Panc1 (cell line): ENCODE measurements at regions not wholly inside any gene's neighbourhood (a gene's known extent, or its start where the extent isn't known, plus 50 kb on each side); places are given as distances from the start of the nearest gene placed in this dataset.

Source experiments
- ATAC-seq: fragments of 200-7000 bp; cut with Tn5 transposase; 2 replicates; pipeline ENCODE4 v1.9.1; 2020; ENCODE audit warnings: mild to moderate bottlenecking, moderate library complexity
- BruUV-seq: library from RNA; stranded (reverse); fragments of 400-500 nt; replicated peaks from 2 replicates; lab custom pipeline; 2021; lab: Mats Ljungman, UMichigan
- CTCF ChIA-PET: fragments of 300-600 bp; sonication (Branson Sonifier 250); formaldehyde crosslinking; loops from one replicate; lab custom pipeline; 2022; ENCODE audit warnings: antibody characterized with exemption; lab: Charles Lee
- POLR2A ChIA-PET: fragments of 300-600 bp; sonication (Branson Sonifier 250); formaldehyde crosslinking; loops from one replicate; lab custom pipeline; 2022; ENCODE audit warnings: antibody characterized with exemption; lab: Charles Lee
- DNase-seq: peaks from one replicate; pipeline ENCODE4 v3.0.0-alpha.2; 2010; ENCODE audit warnings: low read depth, low spot score
- H3K27ac ChIP-seq: 2 replicates; pipeline ENCODE4 v1.5.1; 2011; ENCODE audit warnings: mild to moderate bottlenecking, low read length, inconsistent platforms
- H3K27me3 ChIP-seq: fragments of 200-500 bp; sonication (Bioruptor generic); 2 replicates; pipeline ENCODE4 v1.6.0; 2014; ENCODE audit warnings: low read length, inconsistent platforms; ENCODE audit not compliant: control insufficient read depth, insufficient read depth
- H3K36me3 ChIP-seq: fragments of 200-500 bp; sonication (Bioruptor generic); 2 replicates; pipeline ENCODE4 v1.5.1; 2014; ENCODE audit warnings: inconsistent platforms, mild to moderate bottlenecking, low read length, moderate library complexity; ENCODE audit not compliant: control insufficient read depth, insufficient read depth
- H3K4me1 ChIP-seq: 2 replicates; pipeline ENCODE4 v1.5.1; 2011; ENCODE audit warnings: inconsistent platforms, mild to moderate bottlenecking, low read length, moderate library complexity; ENCODE audit not compliant: control insufficient read depth, insufficient read depth
- H3K4me3 ChIP-seq, 2 experiments: 2 replicates each; pipeline ENCODE4 v1.5.1; 2011 to 2012; ENCODE audit warnings: low read depth in 2 of 2, low read length in 2 of 2, mild to moderate bottlenecking in 2 of 2, inconsistent platforms in 1 of 2, moderate library complexity in 1 of 2
- H3K9me3 ChIP-seq: fragments of 200-500 bp; sonication (Bioruptor generic); 2 replicates; pipeline ENCODE4 v1.5.1; 2014; ENCODE audit warnings: low read depth, mild to moderate bottlenecking, inconsistent platforms, low read length, moderate library complexity; ENCODE audit not compliant: control insufficient read depth, insufficient read depth
- CTCF ChIP-seq: fragments of 450-650 bp; IDR thresholded peaks from 2 replicates; pipeline ENCODE4 v1.5.1; 2017; ENCODE audit warnings: mild to moderate bottlenecking
- POLR2AphosphoS5 ChIP-seq: IDR thresholded peaks from 2 replicates; pipeline ENCODE4 v1.6.1; 2012; ENCODE audit warnings: mild to moderate bottlenecking, low read depth, low read length, moderate library complexity
- SIN3A ChIP-seq: IDR thresholded peaks from 2 replicates; pipeline ENCODE4 v1.6.1; 2012; ENCODE audit warnings: low read depth, mild to moderate bottlenecking, low read length, moderate library complexity, borderline replicate concordance; ENCODE audit not compliant: insufficient read depth
- TCF7L2 ChIP-seq: IDR thresholded peaks from 2 replicates; pipeline ENCODE4 v1.6.1; 2011; ENCODE audit warnings: mild to moderate bottlenecking, low read depth, low read length, inconsistent platforms
- in situ Hi-C: cut with HindIII; loops from 2 replicates; pipeline ENCODE4 v1.10.0; 2016; ENCODE audit warnings: low sequenced_read_pairs, low pct_unique_long_range_greater_than_20kb
- intact Hi-C: fragments of 100-400 bp; cut with micrococcal nuclease; formaldehyde crosslinking; loops from one replicate; pipeline ENCODE4 v1.10.0; 2022; ENCODE audit not compliant: unreplicated experiment
- TF ChIP-seq, protein P1 (sequence below), 2 experiments: IDR thresholded peaks; 2 replicates each; pipeline ENCODE4 v1.6.1; 2011 to 2012; ENCODE audit warnings: low read depth in 2 of 2, control low read depth in 1 of 2, low read length in 1 of 2, mild to moderate bottlenecking in 1 of 2, moderate library complexity in 1 of 2; ENCODE audit not compliant: insufficient read depth in 1 of 2

GRCh38 chr13:82751206-82751605 is 1131.1 kb downstream of the SLITRK1 start:
- Histone ChIP-seq H3K36me3 (no peaks in the 10 kb centered on the region), H3K27me3 (no peaks in the 10 kb centered on the region), H3K27ac (no peak overlapping the region), H3K4me3 (no peak overlapping the region), H3K4me1 (no peaks in the 10 kb centered on the region), H3K9me3 (no peaks in the 10 kb centered on the region)
- in situ Hi-C loops = no loop called here
- no TSS peak for BruUV-seq
- ChIA-PET CTCF (no interaction called here), POLR2A (no interaction called here)
- no peak for TF ChIP-seq TCF7L2
- TF ChIP-seq, protein P1, sequence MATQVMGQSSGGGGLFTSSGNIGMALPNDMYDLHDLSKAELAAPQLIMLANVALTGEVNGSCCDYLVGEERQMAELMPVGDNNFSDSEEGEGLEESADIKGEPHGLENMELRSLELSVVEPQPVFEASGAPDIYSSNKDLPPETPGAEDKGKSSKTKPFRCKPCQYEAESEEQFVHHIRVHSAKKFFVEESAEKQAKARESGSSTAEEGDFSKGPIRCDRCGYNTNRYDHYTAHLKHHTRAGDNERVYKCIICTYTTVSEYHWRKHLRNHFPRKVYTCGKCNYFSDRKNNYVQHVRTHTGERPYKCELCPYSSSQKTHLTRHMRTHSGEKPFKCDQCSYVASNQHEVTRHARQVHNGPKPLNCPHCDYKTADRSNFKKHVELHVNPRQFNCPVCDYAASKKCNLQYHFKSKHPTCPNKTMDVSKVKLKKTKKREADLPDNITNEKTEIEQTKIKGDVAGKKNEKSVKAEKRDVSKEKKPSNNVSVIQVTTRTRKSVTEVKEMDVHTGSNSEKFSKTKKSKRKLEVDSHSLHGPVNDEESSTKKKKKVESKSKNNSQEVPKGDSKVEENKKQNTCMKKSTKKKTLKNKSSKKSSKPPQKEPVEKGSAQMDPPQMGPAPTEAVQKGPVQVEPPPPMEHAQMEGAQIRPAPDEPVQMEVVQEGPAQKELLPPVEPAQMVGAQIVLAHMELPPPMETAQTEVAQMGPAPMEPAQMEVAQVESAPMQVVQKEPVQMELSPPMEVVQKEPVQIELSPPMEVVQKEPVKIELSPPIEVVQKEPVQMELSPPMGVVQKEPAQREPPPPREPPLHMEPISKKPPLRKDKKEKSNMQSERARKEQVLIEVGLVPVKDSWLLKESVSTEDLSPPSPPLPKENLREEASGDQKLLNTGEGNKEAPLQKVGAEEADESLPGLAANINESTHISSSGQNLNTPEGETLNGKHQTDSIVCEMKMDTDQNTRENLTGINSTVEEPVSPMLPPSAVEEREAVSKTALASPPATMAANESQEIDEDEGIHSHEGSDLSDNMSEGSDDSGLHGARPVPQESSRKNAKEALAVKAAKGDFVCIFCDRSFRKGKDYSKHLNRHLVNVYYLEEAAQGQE (IDR thresholded peaks at IDR 0.05; ENCODE audit: insufficient read depth in 1 of 2, low read depth in 2 of 2, low read length in 1 of 2) = no peak
- no peak for TF ChIP-seq SIN3A
- TF ChIP-seq CTCF = no peak
- TF ChIP-seq POLR2AphosphoS5 = no peak
- intact Hi-C loops = no loop called here
- ATAC-seq = no peak
- no peak for DNase-seq

DNA sequence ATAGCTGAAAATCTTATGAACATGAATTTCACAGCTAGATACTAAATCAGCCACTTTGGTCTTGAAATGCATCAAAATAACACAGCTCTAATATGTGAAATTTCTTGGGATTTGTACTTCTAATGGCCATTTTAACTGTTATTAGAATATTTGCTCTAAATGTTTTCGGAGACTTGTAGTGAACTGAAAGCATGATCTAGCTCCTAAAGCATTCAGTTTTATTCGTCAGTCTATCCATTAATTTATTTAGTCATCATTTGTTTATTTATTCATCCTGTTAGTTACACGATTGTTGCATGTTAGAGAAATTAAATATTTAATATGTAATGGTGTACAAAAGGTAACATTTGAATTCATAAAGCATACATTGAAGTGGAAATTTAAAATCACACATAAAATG is 1132.7 kb downstream of the SLITRK1 start:
- Histone ChIP-seq H3K9me3 (no peaks in the 10 kb centered on the region), H3K4me1 (no peaks in the 10 kb centered on the region), H3K36me3 (no peaks in the 10 kb centered on the region), H3K4me3 (no peak overlapping the region), H3K27ac (no peak overlapping the region), H3K27me3 (no peaks in the 10 kb centered on the region)
- intact Hi-C loops = no loop called here
- no peak for DNase-seq
- no peak for ATAC-seq
- POLR2A ChIA-PET = interaction anchor here (0.6 kb wide), 1 partner anchor 1847 kb away, joined by 4 read pairs; no protein-coding TSS in a partner anchor
- TF ChIP-seq TCF7L2 (no peak), CTCF (no peak), POLR2AphosphoS5 (no peak), SIN3A (no peak)
- TF ChIP-seq, protein P1 (IDR thresholded peaks at IDR 0.05; ENCODE audit: insufficient read depth in 1 of 2, low read depth in 2 of 2, low read length in 1 of 2) = no peak
- no TSS peak for BruUV-seq
- CTCF ChIA-PET = no interaction called here
- in situ Hi-C loops = no loop called here
